ENCODE measurements at regions not wholly inside any gene's neighbourhood (a gene's known extent, or its start where the extent isn't known, plus 50 kb on each side); places are given as distances from the start of the nearest gene placed in this dataset.

DNA sequence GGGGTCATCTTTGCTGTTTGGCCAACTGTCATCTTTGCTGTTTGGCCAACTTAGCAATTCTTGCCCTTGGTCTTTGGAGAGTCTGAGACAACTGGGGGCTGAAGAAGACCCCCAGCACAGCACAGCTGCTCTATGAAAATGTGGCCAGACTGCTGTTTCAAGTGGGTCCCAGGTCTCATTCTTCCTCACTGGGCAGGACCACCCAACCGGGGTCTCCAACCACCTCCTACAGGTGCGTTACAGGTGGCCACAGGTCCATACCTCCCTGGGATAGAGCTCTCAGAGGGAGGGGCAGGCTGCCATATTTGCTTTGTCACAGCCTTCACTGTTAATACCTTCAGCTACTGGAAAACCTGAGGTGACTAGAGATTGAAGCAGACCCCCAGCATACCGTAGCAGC is 82.1 kb upstream of the TCEAL2 start:
- Histone ChIP-seq H3K27me3 (ENCODE audit: control insufficient read depth in 3 of 3, insufficient read depth in 3 of 3, low read length in 2 of 3) (no peaks in the 10 kb centered on the region), H3K9ac (ENCODE audit: insufficient read depth in 1 of 2, low read length in 2 of 2) (no peak overlapping the region), H3K36me3 (ENCODE audit: control insufficient read depth in 4 of 4, insufficient read depth in 4 of 4, low read length in 4 of 4) (no peaks in the 10 kb centered on the region), H3K4me1 (ENCODE audit: control insufficient read depth in 5 of 5, insufficient read depth in 5 of 5, low read length in 5 of 5) (no peaks in the 10 kb centered on the region), H3K9me3 (ENCODE audit: control insufficient read depth in 4 of 4, insufficient read depth in 3 of 4, low read length in 3 of 4) (peaks cover 0 to 3% (median 0%) of the 10 kb centered on the region in 4 donors), H3K27ac (ENCODE audit: low read depth in 1 of 2, low read length in 1 of 2) (no peak overlapping the region), H3K4me3 (no peak overlapping the region)
- DNase-seq (no peak), ATAC-seq (ENCODE audit: insufficient read depth, low FRiP score) (no peak)
- 69 to 90% methylated on average over 3 of the region's 3 CpGs for WGBS, 2 donors
- TF ChIP-seq, protein P1, sequence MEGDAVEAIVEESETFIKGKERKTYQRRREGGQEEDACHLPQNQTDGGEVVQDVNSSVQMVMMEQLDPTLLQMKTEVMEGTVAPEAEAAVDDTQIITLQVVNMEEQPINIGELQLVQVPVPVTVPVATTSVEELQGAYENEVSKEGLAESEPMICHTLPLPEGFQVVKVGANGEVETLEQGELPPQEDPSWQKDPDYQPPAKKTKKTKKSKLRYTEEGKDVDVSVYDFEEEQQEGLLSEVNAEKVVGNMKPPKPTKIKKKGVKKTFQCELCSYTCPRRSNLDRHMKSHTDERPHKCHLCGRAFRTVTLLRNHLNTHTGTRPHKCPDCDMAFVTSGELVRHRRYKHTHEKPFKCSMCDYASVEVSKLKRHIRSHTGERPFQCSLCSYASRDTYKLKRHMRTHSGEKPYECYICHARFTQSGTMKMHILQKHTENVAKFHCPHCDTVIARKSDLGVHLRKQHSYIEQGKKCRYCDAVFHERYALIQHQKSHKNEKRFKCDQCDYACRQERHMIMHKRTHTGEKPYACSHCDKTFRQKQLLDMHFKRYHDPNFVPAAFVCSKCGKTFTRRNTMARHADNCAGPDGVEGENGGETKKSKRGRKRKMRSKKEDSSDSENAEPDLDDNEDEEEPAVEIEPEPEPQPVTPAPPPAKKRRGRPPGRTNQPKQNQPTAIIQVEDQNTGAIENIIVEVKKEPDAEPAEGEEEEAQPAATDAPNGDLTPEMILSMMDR (IDR thresholded peaks at IDR 0.05; ENCODE audit: control extremely low read depth, extremely low read depth) = no peak

GRCh38 chrX:102042372-102043325 is 82.8 kb upstream of the TCEAL2 start:
- TF ChIP-seq, protein P1 (IDR thresholded peaks at IDR 0.05; ENCODE audit: control extremely low read depth, extremely low read depth) = no peak
- Histone ChIP-seq H3K4me1 (ENCODE audit: control insufficient read depth in 5 of 5, insufficient read depth in 5 of 5, low read length in 5 of 5) (no peaks in the 10 kb centered on the region), H3K27ac (ENCODE audit: low read depth in 1 of 2, low read length in 1 of 2) (no peak overlapping the region), H3K9ac (ENCODE audit: insufficient read depth in 1 of 2, low read length in 2 of 2) (no peak overlapping the region), H3K27me3 (ENCODE audit: control insufficient read depth in 3 of 3, insufficient read depth in 3 of 3, low read length in 2 of 3) (no peaks in the 10 kb centered on the region), H3K36me3 (ENCODE audit: control insufficient read depth in 4 of 4, insufficient read depth in 4 of 4, low read length in 4 of 4) (no peaks in the 10 kb centered on the region), H3K4me3 (no peak overlapping the region), H3K9me3 (ENCODE audit: control insufficient read depth in 4 of 4, insufficient read depth in 3 of 4, low read length in 3 of 4) (peaks cover 0 to 3% (median 0%) of the 10 kb centered on the region in 4 donors)
- DNase-seq (no peak), ATAC-seq (ENCODE audit: insufficient read depth, low FRiP score) (no peak)
- WGBS, 2 donors = 74 to 86% methylated on average over 7 of the region's 7 CpGs

- no peaks in the 10 kb centered on the region for H3K36me3 ChIP-seq (ENCODE audit: control insufficient read depth in 4 of 4, insufficient read depth in 4 of 4, low read length in 4 of 4)
- DNase-seq = no peak
- no peak overlapping the region for H3K9ac ChIP-seq (ENCODE audit: insufficient read depth in 1 of 2, low read length in 2 of 2)
- peaks cover 0 to 31% (median 9%) of the 10 kb centered on the region in 4 donors for H3K9me3 ChIP-seq (ENCODE audit: control insufficient read depth in 4 of 4, insufficient read depth in 3 of 4, low read length in 3 of 4)
- H3K4me1 ChIP-seq (ENCODE audit: control insufficient read depth in 5 of 5, insufficient read depth in 5 of 5, low read length in 5 of 5) = no peaks in the 10 kb centered on the region
- no peaks in the 10 kb centered on the region for H3K27me3 ChIP-seq (ENCODE audit: control insufficient read depth in 3 of 3, insufficient read depth in 3 of 3, low read length in 2 of 3)
- TF ChIP-seq, protein P1 (IDR thresholded peaks at IDR 0.05; ENCODE audit: control extremely low read depth, extremely low read depth) = no peak
- 53 to 85% methylated on average over 2 of the region's 2 CpGs for WGBS, 2 donors
- H3K4me3 ChIP-seq = no peak overlapping the region
- H3K27ac ChIP-seq (ENCODE audit: low read depth in 1 of 2, low read length in 1 of 2) = no peak overlapping the region
- ATAC-seq (ENCODE audit: insufficient read depth, low FRiP score) = no peak
Observed at GRCh38 chrX:102029026-102029425, 96.5 kb upstream of the TCEAL2 start.

All from lung (tissue), 11 donors.